Neuronal stem cell (in vitro differentiated cells): ENCODE measurements at regions not wholly inside any gene's neighbourhood (a gene's known extent, or its start where the extent isn't known, plus 50 kb on each side); places are given as distances from the start of the nearest gene placed in this dataset.

Source experiments
- DNase-seq: peaks from one replicate; pipeline ENCODE4 v3.0.0-alpha.2; 2013; ENCODE audit warnings: low spot score
- H2AFZ ChIP-seq: one replicate; pipeline ENCODE4 v1.6.1; 2013; ENCODE audit warnings: mild to moderate bottlenecking, low read length, inconsistent platforms
- H2AK5ac ChIP-seq: 2 replicates; pipeline ENCODE4 v1.6.1; 2013; ENCODE audit warnings: low read depth, mild to moderate bottlenecking, inconsistent platforms, low read length, moderate library complexity, mixed read lengths
- H2BK120ac ChIP-seq: 2 replicates; pipeline ENCODE4 v1.6.1; 2013; ENCODE audit warnings: low read depth, mild to moderate bottlenecking, inconsistent platforms, low read length, moderate library complexity, mixed read lengths
- H2BK12ac ChIP-seq: one replicate; pipeline ENCODE4 v1.6.1; 2013; ENCODE audit warnings: low read length, inconsistent platforms
- H2BK15ac ChIP-seq: 2 replicates; pipeline ENCODE4 v1.6.1; 2013; ENCODE audit warnings: mild to moderate bottlenecking, low read length, inconsistent platforms, mixed read lengths
- H2BK5ac ChIP-seq: one replicate; pipeline ENCODE4 v1.6.1; 2013; ENCODE audit warnings: inconsistent platforms, mild to moderate bottlenecking, low read length, moderate library complexity
- H3K14ac ChIP-seq: one replicate; pipeline ENCODE4 v1.6.1; 2013; ENCODE audit warnings: low read length, inconsistent platforms
- H3K18ac ChIP-seq: 2 replicates; pipeline ENCODE4 v1.6.1; 2013; ENCODE audit warnings: low read length, inconsistent platforms
- H3K23ac ChIP-seq: 2 replicates; pipeline ENCODE4 v1.6.1; 2013; ENCODE audit warnings: low read depth, mild to moderate bottlenecking, mixed read lengths, low read length, inconsistent platforms; ENCODE audit not compliant: poor library complexity
- H3K27ac ChIP-seq: replicated peaks from 3 replicates; pipeline ENCODE4 v1.5.1; 2013; ENCODE audit warnings: low read length, inconsistent platforms
- H3K27me3 ChIP-seq, 3 experiments: 2 replicates each; pipeline ENCODE4 v1.6.1; 2013; ENCODE audit warnings: low read length in 3 of 3, mild to moderate bottlenecking in 2 of 3, inconsistent platforms in 1 of 3, low read depth in 1 of 3, mixed read lengths in 1 of 3, moderate library complexity in 1 of 3; ENCODE audit not compliant: control insufficient read depth in 3 of 3, insufficient read depth in 3 of 3
- H3K36me3 ChIP-seq, 2 donors: replicated peaks in 1 of 2; 2 replicates each; pipeline ENCODE4 v1.6.1; 2013; ENCODE audit warnings: low read length in 2 of 2; ENCODE audit not compliant: control insufficient read depth in 2 of 2, insufficient read depth in 2 of 2
- H3K4ac ChIP-seq: 2 replicates; pipeline ENCODE4 v1.6.1; 2013; ENCODE audit warnings: inconsistent platforms, mild to moderate bottlenecking, low read length, moderate library complexity
- H3K4me1 ChIP-seq, 2 donors: 1 replicate in 1 of 2; 2 replicates in 1 of 2; pipeline ENCODE4 v1.6.1; 2013; ENCODE audit warnings: low read length in 2 of 2, low read depth in 1 of 2; ENCODE audit not compliant: control insufficient read depth in 2 of 2, insufficient read depth in 1 of 2
- H3K4me2 ChIP-seq: one replicate; pipeline ENCODE4 v1.6.1; 2013; ENCODE audit warnings: mild to moderate bottlenecking, low read length, inconsistent platforms; ENCODE audit not compliant: insufficient read depth, poor library complexity, severe bottlenecking
- H3K4me3 ChIP-seq, 2 donors: 2 replicates each; pipeline ENCODE4 v1.5.1; 2013; ENCODE audit warnings: low read length in 2 of 2, mild to moderate bottlenecking in 2 of 2, inconsistent platforms in 1 of 2, moderate library complexity in 1 of 2
- H3K79me1 ChIP-seq: one replicate; pipeline ENCODE4 v1.6.1; 2013; ENCODE audit warnings: low read depth, mild to moderate bottlenecking, inconsistent platforms, low read length, moderate library complexity
- H3K9ac ChIP-seq: one replicate; pipeline ENCODE4 v1.6.1; 2013; ENCODE audit warnings: mild to moderate bottlenecking, low read depth, low read length, inconsistent platforms; ENCODE audit not compliant: poor library complexity
- H3K9me3 ChIP-seq, 2 donors: replicated peaks in 1 of 2; 2 replicates each; pipeline versions ENCODE3 to v1.6.1; 2013; ENCODE audit warnings: low read length in 2 of 2, mild to moderate bottlenecking in 2 of 2, inconsistent platforms in 1 of 2, low read depth in 1 of 2, mixed read lengths in 1 of 2, moderate library complexity in 1 of 2; ENCODE audit not compliant: control insufficient read depth in 2 of 2, insufficient read depth in 1 of 2
- H4K8ac ChIP-seq: one replicate; pipeline ENCODE4 v1.6.1; 2013; ENCODE audit warnings: low read depth, mild to moderate bottlenecking, inconsistent platforms, low read length, moderate library complexity
- H4K91ac ChIP-seq: one replicate; pipeline ENCODE4 v1.6.1; 2013; ENCODE audit warnings: low read length, low read depth, mild to moderate bottlenecking, inconsistent platforms; ENCODE audit not compliant: poor library complexity
- whole genome bisulfite sequencing, 2 donors: extraction: QIAGEN DNeasy Blood & Tissue Kit; methylation state at CpG; one replicate each; pipeline ENCODE4 v1.1.7; 2013; ENCODE audit warnings: missing lambda C conversion rate in 2 of 2, mixed read lengths in 1 of 2; ENCODE audit not compliant: insufficient read length in 2 of 2, insufficient replicate concordance in 1 of 2; ENCODE audit errors: extremely low coverage in 2 of 2; 5-methylcytosine and 5-hydroxymethylcytosine counted together

DNA sequence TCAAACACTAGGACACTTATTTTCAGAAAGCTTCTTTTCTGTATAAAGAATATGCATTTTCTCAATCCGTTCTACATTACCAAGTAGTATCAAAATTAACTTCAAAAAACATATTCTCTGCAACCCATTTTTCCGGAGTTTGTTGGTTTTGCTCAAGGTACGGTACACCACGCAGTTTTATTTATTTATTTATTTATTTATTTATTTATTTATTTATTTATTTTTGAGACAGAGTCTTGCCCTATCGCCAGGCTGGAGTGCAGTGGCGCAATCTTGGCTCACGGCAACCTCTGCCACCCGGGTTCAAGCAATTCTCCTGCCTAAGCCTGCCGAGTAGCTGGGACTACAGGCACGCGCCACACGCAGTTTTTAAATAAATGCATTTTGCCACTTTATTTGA, 900.3 kb downstream of the CBLN2 start:
- H2BK5ac ChIP-seq: no peak overlapping the region
- H4K91ac ChIP-seq: no peak overlapping the region
- no peak overlapping the region for H3K18ac ChIP-seq
- DNase-seq: no peak
- no peak overlapping the region for H3K4me2 ChIP-seq
- no peaks in the 10 kb centered on the region for H3K27me3 ChIP-seq
- H3K4ac ChIP-seq: no peak overlapping the region
- H4K8ac ChIP-seq: no peak overlapping the region
- H3K23ac ChIP-seq: no peak overlapping the region
- H2AFZ ChIP-seq: no peak overlapping the region
- H2AK5ac ChIP-seq: no peak overlapping the region
- H3K79me1 ChIP-seq: no peaks in the 10 kb centered on the region
- H3K4me1 ChIP-seq: no peaks in the 10 kb centered on the region
- no peak overlapping the region for H3K4me3 ChIP-seq
- no peaks in the 10 kb centered on the region for H3K36me3 ChIP-seq
- 100% methylated on average over 1 of the region's 12 CpGs; no CpG with 5 or more reads in 1 of the 2 donors for WGBS, 2 donors
- no peak overlapping the region for H3K14ac ChIP-seq
- no peak overlapping the region for H2BK15ac ChIP-seq
- H2BK12ac ChIP-seq: no peak overlapping the region
- H2BK120ac ChIP-seq: no peak overlapping the region
- no peak overlapping the region for H3K9ac ChIP-seq
- H3K9me3 ChIP-seq: peaks cover 0 to 2% of the 10 kb centered on the region in 2 donors
- H3K27ac ChIP-seq: no peak overlapping the region

DNA sequence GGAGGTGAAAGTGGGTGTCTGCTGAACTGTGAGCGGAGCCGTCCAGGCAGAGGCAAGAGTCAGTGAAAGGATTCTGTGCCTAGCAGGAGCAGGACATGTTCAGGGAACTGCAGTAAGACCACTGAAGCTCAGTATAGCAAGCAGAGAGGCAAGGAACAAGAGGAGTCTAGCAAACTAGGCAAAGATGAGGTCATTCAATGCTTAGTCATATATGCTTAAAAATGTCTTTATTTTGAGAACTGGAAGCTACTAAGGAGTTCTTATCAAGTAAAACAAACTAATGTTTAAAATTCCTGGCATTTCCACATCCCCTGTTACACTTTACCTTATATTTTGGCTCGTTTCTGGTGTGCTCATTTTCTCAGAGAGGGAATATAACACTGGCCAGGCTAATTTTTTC, 913.4 kb downstream of the CBLN2 start:
- DNase-seq: no peak
- WGBS, 2 donors: no CpG with 5 or more reads among the region's 3 CpGs
- Histone ChIP-seq H4K91ac (no peak overlapping the region), H3K4me2 (no peak overlapping the region), H3K9ac (no peak overlapping the region), H3K27ac (no peak overlapping the region), H3K14ac (no peak overlapping the region), H3K4me3 (no peak overlapping the region), H3K4ac (no peak overlapping the region), H3K9me3 (no peaks in the 10 kb centered on the region), H3K4me1 (no peaks in the 10 kb centered on the region), H4K8ac (no peak overlapping the region), H2BK15ac (no peak overlapping the region), H3K79me1 (no peaks in the 10 kb centered on the region), H2AK5ac (no peak overlapping the region), H2BK5ac (no peak overlapping the region), H3K18ac (no peak overlapping the region), H3K23ac (no peak overlapping the region), H3K27me3 (no peaks in the 10 kb centered on the region), H3K36me3 (no peaks in the 10 kb centered on the region), H2AFZ (no peak overlapping the region), H2BK12ac (no peak overlapping the region), H2BK120ac (no peak overlapping the region)

DNA sequence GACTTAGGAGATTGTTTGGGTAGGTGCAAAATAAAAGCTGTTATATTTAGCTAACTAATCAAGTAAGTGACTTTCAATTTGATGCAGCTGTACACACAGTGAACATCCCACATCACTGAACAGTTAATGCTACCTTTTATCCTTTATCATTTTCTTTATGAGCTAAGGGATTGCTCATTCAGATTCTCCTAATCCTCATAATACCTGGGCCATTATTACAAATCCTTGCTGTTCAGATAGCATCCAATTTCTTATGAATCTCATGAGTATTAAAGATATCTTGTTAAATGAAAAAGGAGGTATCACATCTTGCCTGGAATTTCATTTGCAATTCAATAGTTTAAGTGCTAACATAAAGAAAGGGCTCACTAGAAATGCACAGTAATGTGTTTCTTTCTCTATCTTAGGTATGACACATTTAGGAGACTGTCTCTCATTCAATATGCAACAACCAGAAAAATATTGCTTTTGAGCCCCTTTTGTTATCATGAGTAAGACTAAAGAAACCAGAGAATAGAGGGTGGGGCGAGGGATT, 918.5 kb downstream of the CBLN2 start:
- no peak overlapping the region for H3K23ac ChIP-seq
- no peak overlapping the region for H4K8ac ChIP-seq
- H3K9ac ChIP-seq: no peak overlapping the region
- H3K4me1 ChIP-seq: no peaks in the 10 kb centered on the region
- no peak overlapping the region for H2BK120ac ChIP-seq
- H3K27me3 ChIP-seq: no peaks in the 10 kb centered on the region
- no peak overlapping the region for H2BK15ac ChIP-seq
- no peak for DNase-seq
- H2BK5ac ChIP-seq: no peak overlapping the region
- no peaks in the 10 kb centered on the region for H3K9me3 ChIP-seq
- H3K27ac ChIP-seq: no peak overlapping the region
- H3K18ac ChIP-seq: no peak overlapping the region
- WGBS, 2 donors: no CpG with 5 or more reads among the region's 1 CpG
- H3K4me3 ChIP-seq: no peak overlapping the region
- no peak overlapping the region for H2AK5ac ChIP-seq
- no peaks in the 10 kb centered on the region for H3K79me1 ChIP-seq
- no peak overlapping the region for H2BK12ac ChIP-seq
- H3K4me2 ChIP-seq: no peak overlapping the region
- H3K4ac ChIP-seq: no peak overlapping the region
- H4K91ac ChIP-seq: no peak overlapping the region
- no peak overlapping the region for H2AFZ ChIP-seq
- no peaks in the 10 kb centered on the region for H3K36me3 ChIP-seq
- no peak overlapping the region for H3K14ac ChIP-seq

DNA sequence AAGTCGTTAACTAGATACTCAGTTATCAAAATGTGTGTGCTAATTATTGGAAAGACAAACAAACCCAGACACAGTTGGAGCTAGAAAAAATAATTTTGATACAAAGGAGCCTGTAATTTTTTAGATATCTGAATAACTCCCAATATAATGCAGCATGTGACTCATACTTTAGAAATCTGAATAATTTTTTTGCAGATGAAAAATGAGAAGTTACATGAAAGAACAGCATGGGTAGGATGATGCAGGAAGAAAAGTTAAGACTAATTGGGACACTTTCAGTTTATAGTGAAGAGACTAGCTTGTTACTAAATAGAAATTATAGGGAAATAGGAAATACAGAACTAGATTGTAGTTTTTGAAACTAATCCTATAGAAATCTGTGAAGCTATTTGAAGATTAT, 945.8 kb downstream of the CBLN2 start:
- Histone ChIP-seq H3K23ac (no peak overlapping the region), H4K91ac (no peak overlapping the region), H2BK5ac (no peak overlapping the region), H2AK5ac (no peak overlapping the region), H2BK15ac (no peak overlapping the region), H3K4me2 (no peak overlapping the region), H2BK120ac (no peak overlapping the region), H3K9me3 (no peaks in the 10 kb centered on the region), H3K14ac (no peak overlapping the region), H4K8ac (no peak overlapping the region), H2AFZ (no peak overlapping the region), H3K36me3 (no peaks in the 10 kb centered on the region), H3K79me1 (no peaks in the 10 kb centered on the region), H3K4me1 (no peaks in the 10 kb centered on the region), H3K4me3 (no peak overlapping the region), H3K4ac (no peak overlapping the region), H2BK12ac (no peak overlapping the region), H3K27me3 (no peaks in the 10 kb centered on the region), H3K18ac (no peak overlapping the region), H3K27ac (no peak overlapping the region), H3K9ac (no peak overlapping the region)
- WGBS, 2 donors: no CpG with 5 or more reads among the region's 1 CpG
- no peak for DNase-seq
